OCI-LY1 (cell line): ENCODE measurements at regions not wholly inside any gene's neighbourhood (a gene's known extent, or its start where the extent isn't known, plus 50 kb on each side); places are given as distances from the start of the nearest gene placed in this dataset.

Experiments used
- H2AFZ ChIP-seq: fragments of 200-600 bp; sonication (generic), shearing (Covaris generic); 2 replicates; pipeline ENCODE4 v1.6.0; 2014; ENCODE audit warnings: antibody characterized with exemption, mild to moderate bottlenecking, low read length
- H3F3A ChIP-seq: fragments of 200-600 bp; sonication (generic), shearing (Covaris generic); 2 replicates; pipeline ENCODE4 v1.6.0; 2014; ENCODE audit warnings: mild to moderate bottlenecking, antibody characterized with exemption, low read length, moderate library complexity; ENCODE audit not compliant: insufficient read depth
- H3K27ac ChIP-seq: fragments of 200-600 bp; sonication (generic); 2 replicates; pipeline ENCODE4 v1.5.1; 2014; ENCODE audit warnings: low read length, mixed run types, mild to moderate bottlenecking, low read depth; ENCODE audit not compliant: poor library complexity, severe bottlenecking
- H3K27me3 ChIP-seq: fragments of 200-600 bp; sonication (generic); 2 replicates; pipeline ENCODE4 v1.6.0; 2014; ENCODE audit warnings: antibody characterized with exemption, mild to moderate bottlenecking, low read length, moderate library complexity; ENCODE audit not compliant: insufficient read depth
- H3K36me3 ChIP-seq: fragments of 200-600 bp; sonication (generic); 2 replicates; pipeline ENCODE4 v1.6.1; 2014; ENCODE audit warnings: mild to moderate bottlenecking, antibody characterized with exemption, low read length, moderate library complexity, mixed read lengths; ENCODE audit not compliant: insufficient read depth
- H3K4me1 ChIP-seq: fragments of 200-600 bp; sonication (generic); 2 replicates; pipeline ENCODE4 v1.5.1; 2014; ENCODE audit warnings: mild to moderate bottlenecking, low read length, moderate library complexity; ENCODE audit not compliant: insufficient read depth, severe bottlenecking
- H3K4me2 ChIP-seq: fragments of 200-600 bp; sonication (generic), shearing (Covaris generic); 2 replicates; pipeline ENCODE4 v1.6.1; 2014; ENCODE audit warnings: low read length
- H3K4me3 ChIP-seq: fragments of 200-600 bp; sonication (generic); 2 replicates; pipeline ENCODE4 v1.5.1; 2014; ENCODE audit warnings: low read length, low read depth, mild to moderate bottlenecking, mixed read lengths; ENCODE audit not compliant: poor library complexity, severe bottlenecking
- H3K79me2 ChIP-seq: fragments of 200-600 bp; shearing (Covaris generic); 2 replicates; pipeline ENCODE4 v1.6.1; 2016; ENCODE audit warnings: mixed run types, low read length, mixed read lengths; ENCODE audit not compliant: insufficient read depth
- H3K9ac ChIP-seq: fragments of 200-600 bp; sonication (generic), shearing (Covaris generic); 2 replicates; pipeline ENCODE4 v1.6.1; 2014; ENCODE audit warnings: mild to moderate bottlenecking, low read length, mixed read lengths
- H3K9me2 ChIP-seq: fragments of 200-600 bp; sonication (generic), shearing (Covaris generic); 2 replicates; pipeline ENCODE4 v1.6.1; 2014; ENCODE audit warnings: low read depth, mild to moderate bottlenecking, low read length, mixed read lengths
- H3K9me3 ChIP-seq: fragments of 200-600 bp; shearing (Covaris generic); 2 replicates; pipeline ENCODE4 v1.6.1; 2014; ENCODE audit warnings: low read length, mixed read lengths
- H4K20me1 ChIP-seq: fragments of 200-600 bp; sonication (generic), shearing (Covaris generic); 2 replicates; pipeline ENCODE4 v1.6.0; 2016; ENCODE audit warnings: mild to moderate bottlenecking, low read length; ENCODE audit not compliant: insufficient read depth
- EZH2 ChIP-seq: fragments of 200-600 bp; sonication (generic), shearing (Covaris generic); IDR thresholded peaks from 2 replicates; pipeline ENCODE4 v1.8.0; 2017; ENCODE audit warnings: borderline replicate concordance, mixed run types, mild to moderate bottlenecking, antibody characterized with exemption, low read length, moderate library complexity, mixed read lengths
- TF ChIP-seq, protein P1 (sequence below): fragments of 200-600 bp; sonication (generic), shearing (Covaris generic); IDR thresholded peaks from 2 replicates; pipeline ENCODE4 v1.5.1; 2017; ENCODE audit warnings: mild to moderate bottlenecking, antibody characterized with exemption, low read length, moderate library complexity, mixed read lengths

DNA sequence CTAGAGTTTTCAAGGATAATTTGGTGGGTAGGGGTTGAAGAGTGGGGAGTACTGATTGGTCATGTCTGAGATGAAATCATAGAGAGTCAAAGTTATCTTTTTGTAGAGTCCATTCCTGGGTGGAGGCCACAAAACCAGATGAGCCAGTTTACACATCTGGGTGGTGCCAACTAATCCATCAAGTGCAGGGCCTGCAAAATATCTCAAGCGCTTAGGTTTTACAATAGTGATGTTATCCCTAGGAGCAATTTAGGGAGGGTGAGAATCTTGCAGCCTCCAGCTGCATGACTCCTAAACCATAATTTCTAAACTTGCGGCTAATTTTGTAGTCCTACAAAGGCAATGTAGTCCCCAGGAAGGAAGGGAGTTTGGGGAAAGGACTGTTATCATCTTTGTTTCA is 988.3 kb upstream of the LCORL start:
- Histone ChIP-seq H3K36me3 (no peaks in the 10 kb centered on the region), H3F3A (no peaks in the 10 kb centered on the region), H3K4me3 (no peak overlapping the region), H3K9me2 (no peaks in the 10 kb centered on the region), H4K20me1 (no peaks in the 10 kb centered on the region), H3K9ac (no peak overlapping the region), H3K4me2 (no peak overlapping the region), H3K27me3 (no peaks in the 10 kb centered on the region), H3K9me3 (no peaks in the 10 kb centered on the region), H3K4me1 (no peaks in the 10 kb centered on the region), H3K27ac (no peak overlapping the region), H2AFZ (no peak overlapping the region), H3K79me2 (no peaks in the 10 kb centered on the region)
- TF ChIP-seq EZH2, result no peak
- TF ChIP-seq, protein P1, sequence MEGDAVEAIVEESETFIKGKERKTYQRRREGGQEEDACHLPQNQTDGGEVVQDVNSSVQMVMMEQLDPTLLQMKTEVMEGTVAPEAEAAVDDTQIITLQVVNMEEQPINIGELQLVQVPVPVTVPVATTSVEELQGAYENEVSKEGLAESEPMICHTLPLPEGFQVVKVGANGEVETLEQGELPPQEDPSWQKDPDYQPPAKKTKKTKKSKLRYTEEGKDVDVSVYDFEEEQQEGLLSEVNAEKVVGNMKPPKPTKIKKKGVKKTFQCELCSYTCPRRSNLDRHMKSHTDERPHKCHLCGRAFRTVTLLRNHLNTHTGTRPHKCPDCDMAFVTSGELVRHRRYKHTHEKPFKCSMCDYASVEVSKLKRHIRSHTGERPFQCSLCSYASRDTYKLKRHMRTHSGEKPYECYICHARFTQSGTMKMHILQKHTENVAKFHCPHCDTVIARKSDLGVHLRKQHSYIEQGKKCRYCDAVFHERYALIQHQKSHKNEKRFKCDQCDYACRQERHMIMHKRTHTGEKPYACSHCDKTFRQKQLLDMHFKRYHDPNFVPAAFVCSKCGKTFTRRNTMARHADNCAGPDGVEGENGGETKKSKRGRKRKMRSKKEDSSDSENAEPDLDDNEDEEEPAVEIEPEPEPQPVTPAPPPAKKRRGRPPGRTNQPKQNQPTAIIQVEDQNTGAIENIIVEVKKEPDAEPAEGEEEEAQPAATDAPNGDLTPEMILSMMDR, result no peak

DNA sequence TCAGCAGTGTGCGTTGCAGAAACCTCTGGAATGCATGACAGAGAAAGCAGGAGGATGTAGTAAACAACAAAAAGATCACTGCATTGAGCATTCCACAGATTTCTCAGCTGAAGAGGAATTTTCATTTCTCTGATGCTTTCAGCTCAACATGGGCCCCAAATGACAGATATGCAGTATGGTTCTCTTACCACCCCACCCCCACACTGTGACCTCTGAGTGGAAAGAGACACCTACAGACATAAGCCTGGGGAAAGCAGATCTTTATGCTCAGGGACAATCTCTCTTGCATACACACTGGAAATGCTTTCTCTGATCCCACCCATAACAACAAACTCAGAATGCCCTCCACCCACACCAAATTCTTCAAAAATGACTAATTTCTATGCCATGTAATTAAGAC is 983.7 kb upstream of the LCORL start:
- Histone ChIP-seq H3K9me3 (no peaks in the 10 kb centered on the region), H3K9me2 (no peaks in the 10 kb centered on the region), H3K4me2 (no peak overlapping the region), H3K79me2 (no peaks in the 10 kb centered on the region), H3K36me3 (no peaks in the 10 kb centered on the region), H3F3A (no peaks in the 10 kb centered on the region), H3K4me1 (no peaks in the 10 kb centered on the region), H3K27ac (no peak overlapping the region), H3K27me3 (no peaks in the 10 kb centered on the region), H3K9ac (no peak overlapping the region), H3K4me3 (no peak overlapping the region), H2AFZ (no peak overlapping the region), H4K20me1 (no peaks in the 10 kb centered on the region)
- no peak for TF ChIP-seq EZH2

DNA sequence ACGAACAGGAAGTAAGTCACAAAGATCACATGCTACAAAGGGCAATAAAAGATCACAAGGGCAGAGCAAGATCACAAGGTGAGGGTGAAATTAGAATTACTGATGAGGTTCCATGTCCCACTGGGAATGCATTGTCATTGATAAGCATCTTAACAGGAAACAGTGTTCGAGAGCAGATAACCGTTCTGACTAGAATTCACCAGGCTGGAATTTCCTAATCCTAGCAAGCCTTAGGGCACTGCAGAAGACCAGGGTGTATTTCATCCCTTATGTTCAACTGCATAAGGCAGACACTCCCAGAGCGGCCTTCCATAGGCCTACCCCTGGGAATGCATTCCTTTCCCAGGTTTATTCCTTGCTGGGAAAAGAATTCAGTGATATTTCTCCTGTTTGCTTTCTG is 980.6 kb upstream of the LCORL start:
- Histone ChIP-seq H3F3A (no peaks in the 10 kb centered on the region), H3K4me2 (no peak overlapping the region), H3K36me3 (no peaks in the 10 kb centered on the region), H3K27ac (no peak overlapping the region), H3K79me2 (no peaks in the 10 kb centered on the region), H3K27me3 (no peaks in the 10 kb centered on the region), H4K20me1 (no peaks in the 10 kb centered on the region), H3K9me3 (no peaks in the 10 kb centered on the region), H3K4me1 (no peaks in the 10 kb centered on the region), H3K4me3 (no peak overlapping the region), H2AFZ (no peak overlapping the region), H3K9ac (no peak overlapping the region), H3K9me2 (no peaks in the 10 kb centered on the region)
- TF ChIP-seq EZH2, result no peak
- TF ChIP-seq, protein P1, result no peak

DNA sequence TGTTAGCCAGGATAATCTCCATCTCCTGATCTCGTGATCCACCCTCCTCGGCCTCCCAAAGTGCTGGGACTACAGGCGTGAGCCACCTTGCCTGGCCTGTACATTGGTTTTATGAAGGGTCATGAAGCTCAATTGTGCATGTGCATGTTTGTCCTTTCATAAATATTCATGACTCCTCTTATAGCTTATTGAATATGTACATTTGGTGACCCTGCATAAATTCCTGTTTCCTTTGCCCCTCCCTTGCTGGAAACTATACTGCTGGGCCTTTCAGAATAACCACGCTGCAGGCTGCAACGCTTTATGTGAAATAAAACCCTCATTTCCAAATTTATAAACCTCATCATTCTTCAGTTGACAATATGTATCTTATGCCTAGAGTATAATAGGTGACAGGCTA is 978.0 kb upstream of the LCORL start:
- Histone ChIP-seq H3K4me3 (no peak overlapping the region), H3K9me3 (no peaks in the 10 kb centered on the region), H3K27ac (no peak overlapping the region), H4K20me1 (no peaks in the 10 kb centered on the region), H3K4me1 (no peaks in the 10 kb centered on the region), H3K9ac (no peak overlapping the region), H3K79me2 (no peaks in the 10 kb centered on the region), H3K9me2 (no peaks in the 10 kb centered on the region), H2AFZ (no peak overlapping the region), H3F3A (no peaks in the 10 kb centered on the region), H3K4me2 (no peak overlapping the region), H3K27me3 (no peaks in the 10 kb centered on the region), H3K36me3 (no peaks in the 10 kb centered on the region)
- no peak for TF ChIP-seq EZH2
- TF ChIP-seq, protein P1, result no peak
